Fibroblast of skin of back (primary cell): ENCODE measurements at regions not wholly inside any gene's neighbourhood (a gene's known extent, or its start where the extent isn't known, plus 50 kb on each side); places are given as distances from the start of the nearest gene placed in this dataset.
A peak's percentile ranks its signal among the peaks of the same experiment; 100 is the strongest.
"Not testable (repeated sequence)": the region's sequence is repeated elsewhere in the genome, so short reads cannot be mapped to it uniquely, and the experiment has no call there.

Experiments
- DNase-seq: peaks from one replicate; pipeline ENCODE4 v3.0.0-alpha.2; 2013

- not testable (repeated sequence) for DNase-seq
These were observed 75.1 kb downstream of the KBTBD2 start for GRCh38 chr7:32816409-32816948.

- not testable (repeated sequence) for DNase-seq
These were observed 76.8 kb downstream of the KBTBD2 start for GRCh38 chr7:32814779-32815178.

GRCh38 chr7:32809871-32810270 lies 81.7 kb downstream of the KBTBD2 start:
- no peak for DNase-seq

GRCh38 chr7:32809347-32809746 lies 82.2 kb downstream of the KBTBD2 start:
- DNase-seq, result no peak

GRCh38 chr7:32803406-32804141 lies 88.0 kb downstream of the KBTBD2 start:
- DNase-seq, result no peak

- DNase-seq, result no peak
These were observed 89.2 kb downstream of the KBTBD2 start for GRCh38 chr7:32802305-32802910.

- DNase-seq, result not testable (repeated sequence)
These were observed 98.5 kb downstream of the KBTBD2 start for GRCh38 chr7:32793053-32793452.

- DNase-seq, result peak; percentile 98
These were observed 100.7 kb downstream of the KBTBD2 start for GRCh38 chr7:32790766-32791430.

GRCh38 chr7:32789266-32789665 lies 102.3 kb downstream of the KBTBD2 start:
- DNase-seq, result peak; percentile 9

- not testable (repeated sequence) for DNase-seq
These were observed 103.4 kb downstream of the KBTBD2 start for GRCh38 chr7:32788174-32788573.

- not testable (repeated sequence) for DNase-seq
These were observed 106.1 kb downstream of the KBTBD2 start for GRCh38 chr7:32785365-32785944.

GRCh38 chr7:32779895-32780294 lies 111.7 kb downstream of the KBTBD2 start:
- DNase-seq, result not testable (repeated sequence)

- DNase-seq, result no peak
These were observed 112.4 kb downstream of the KBTBD2 start for GRCh38 chr7:32779167-32779566.

GRCh38 chr7:32777041-32777666 lies 114.4 kb downstream of the KBTBD2 start:
- DNase-seq, result peak; percentile 79

- not testable (repeated sequence) for DNase-seq
These were observed 115.2 kb downstream of the KBTBD2 start for GRCh38 chr7:32776318-32776717.

GRCh38 chr7:32775809-32776208 lies 115.8 kb downstream of the KBTBD2 start:
- DNase-seq, result not testable (repeated sequence)

GRCh38 chr7:32774541-32774951 lies 117.0 kb downstream of the KBTBD2 start:
- peak; percentile 22 for DNase-seq

GRCh38 chr7:32768866-32769510 lies 122.6 kb downstream of the KBTBD2 start:
- DNase-seq, result peak; percentile 68

- not testable (repeated sequence) for DNase-seq
These were observed 123.2 kb downstream of the KBTBD2 start for GRCh38 chr7:32768338-32768737.

- DNase-seq, result peak; percentile 38
These were observed 125.8 kb downstream of the KBTBD2 start for GRCh38 chr7:32765649-32766251.

- DNase-seq, result no peak
These were observed 126.4 kb downstream of the KBTBD2 start for GRCh38 chr7:32765185-32765584.

- DNase-seq, result no peak
These were observed 128.7 kb downstream of the KBTBD2 start for GRCh38 chr7:32762925-32763293.
